ENCODE measurements at regions not wholly inside any gene's neighbourhood (a gene's known extent, or its start where the extent isn't known, plus 50 kb on each side); places are given as distances from the start of the nearest gene placed in this dataset.

GRCh38 chr15:39140060-39140604, 440.7 kb upstream of the THBS1 start:
- H3K4me3 ChIP-seq: no peak overlapping the region
- intact Hi-C loops (cut with DNase I; ENCODE audit: low total_unique reads): no loop called here
- no peaks in the 10 kb centered on the region for H3K36me3 ChIP-seq
- H3K4me1 ChIP-seq: peaks cover 0 to 8% (median 0%) of the 10 kb centered on the region in 4 donors
- no peaks in the 10 kb centered on the region for H3K27me3 ChIP-seq
- TF ChIP-seq CTCF (IDR thresholded peaks at IDR 0.05): no peak
- DNase-seq: no peak
- no peak overlapping the region for H3K27ac ChIP-seq
- no peaks in the 10 kb centered on the region for H3K9me3 ChIP-seq

DNA sequence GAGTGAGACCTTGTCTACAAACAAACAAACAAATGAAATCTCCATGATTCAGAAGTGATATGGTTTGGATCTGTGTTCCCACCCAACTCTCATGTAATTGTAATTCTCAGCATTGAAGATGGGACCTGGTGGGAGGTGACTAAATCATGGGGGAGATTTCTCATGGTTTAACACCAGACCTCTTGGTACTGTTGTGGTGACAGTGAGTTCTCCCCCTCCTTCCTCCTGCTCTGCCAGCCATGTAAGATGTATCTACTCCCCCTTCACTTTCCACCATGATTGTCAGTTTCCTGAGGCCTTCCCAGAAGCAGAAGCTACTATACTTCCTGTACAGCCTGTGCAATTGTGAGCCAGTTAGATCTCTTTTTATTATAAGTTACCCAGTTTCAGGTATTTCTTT, 438.4 kb upstream of the THBS1 start:
- H3K27ac ChIP-seq: no peak overlapping the region
- no peak for DNase-seq
- H3K4me1 ChIP-seq: peaks cover 0 to 14% (median 0%) of the 10 kb centered on the region in 4 donors
- no peaks in the 10 kb centered on the region for H3K9me3 ChIP-seq
- no peak overlapping the region for H3K4me3 ChIP-seq
- H3K27me3 ChIP-seq: no peaks in the 10 kb centered on the region
- intact Hi-C loops (cut with DNase I; ENCODE audit: low total_unique reads): no loop called here
- H3K36me3 ChIP-seq: no peaks in the 10 kb centered on the region
- TF ChIP-seq CTCF (IDR thresholded peaks at IDR 0.05): no peak

DNA sequence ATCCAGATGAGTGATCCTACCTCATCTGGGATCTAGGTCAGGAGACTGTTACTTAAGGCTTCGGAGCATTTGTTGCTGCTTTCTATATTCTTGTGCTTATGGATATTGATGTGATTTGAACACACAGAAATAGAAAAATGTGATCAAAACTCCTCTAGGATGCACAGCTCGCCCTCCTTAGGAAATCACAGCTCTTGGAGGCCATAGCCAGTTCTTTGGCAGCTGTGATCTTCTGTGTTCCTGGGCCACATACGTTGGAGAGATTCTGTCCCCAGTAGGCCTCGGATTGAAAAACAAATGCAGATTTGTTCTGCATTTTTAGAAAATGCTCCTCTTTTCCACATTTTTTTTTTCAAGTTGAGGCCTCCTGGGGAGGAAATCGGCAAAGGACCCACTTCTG, 437.4 kb upstream of the THBS1 start:
- Histone ChIP-seq H3K27me3 (no peaks in the 10 kb centered on the region), H3K4me1 (peaks cover 0 to 14% (median 0%) of the 10 kb centered on the region in 4 donors), H3K4me3 (no peak overlapping the region), H3K36me3 (no peaks in the 10 kb centered on the region), H3K27ac (no peak overlapping the region), H3K9me3 (no peaks in the 10 kb centered on the region)
- intact Hi-C loops (cut with DNase I; ENCODE audit: low total_unique reads): no loop called here
- DNase-seq: no peak
- no peak for TF ChIP-seq CTCF (IDR thresholded peaks at IDR 0.05)

- intact Hi-C loops (cut with DNase I; ENCODE audit: low total_unique reads): no loop called here
- H3K27me3 ChIP-seq: no peaks in the 10 kb centered on the region
- H3K27ac ChIP-seq: no peak overlapping the region
- TF ChIP-seq CTCF (IDR thresholded peaks at IDR 0.05): no peak
- no peaks in the 10 kb centered on the region for H3K36me3 ChIP-seq
- no peak overlapping the region for H3K4me3 ChIP-seq
- no peak for DNase-seq
- no peaks in the 10 kb centered on the region for H3K9me3 ChIP-seq
- H3K4me1 ChIP-seq: peaks cover 0 to 14% (median 0%) of the 10 kb centered on the region in 4 donors
Measured at GRCh38 chr15:39144051-39144450, 436.8 kb upstream of the THBS1 start.

GRCh38 chr15:39144613-39145499, 436.0 kb upstream of the THBS1 start:
- intact Hi-C loops (cut with DNase I; ENCODE audit: low total_unique reads): no loop called here
- Histone ChIP-seq H3K4me1 (peaks cover 0 to 14% (median 0%) of the 10 kb centered on the region in 4 donors), H3K9me3 (no peaks in the 10 kb centered on the region), H3K36me3 (no peaks in the 10 kb centered on the region), H3K27me3 (no peaks in the 10 kb centered on the region), H3K27ac (no peak overlapping the region), H3K4me3 (no peak overlapping the region)
- no peak for DNase-seq
- no peak for TF ChIP-seq CTCF (IDR thresholded peaks at IDR 0.05)
